ENCODE measurements at regions not wholly inside any gene's neighbourhood (a gene's known extent, or its start where the extent isn't known, plus 50 kb on each side); places are given as distances from the start of the nearest gene placed in this dataset.
"Not testable (repeated sequence)": the region's sequence is repeated elsewhere in the genome, so short reads cannot be mapped to it uniquely, and the experiment has no call there.

DNA sequence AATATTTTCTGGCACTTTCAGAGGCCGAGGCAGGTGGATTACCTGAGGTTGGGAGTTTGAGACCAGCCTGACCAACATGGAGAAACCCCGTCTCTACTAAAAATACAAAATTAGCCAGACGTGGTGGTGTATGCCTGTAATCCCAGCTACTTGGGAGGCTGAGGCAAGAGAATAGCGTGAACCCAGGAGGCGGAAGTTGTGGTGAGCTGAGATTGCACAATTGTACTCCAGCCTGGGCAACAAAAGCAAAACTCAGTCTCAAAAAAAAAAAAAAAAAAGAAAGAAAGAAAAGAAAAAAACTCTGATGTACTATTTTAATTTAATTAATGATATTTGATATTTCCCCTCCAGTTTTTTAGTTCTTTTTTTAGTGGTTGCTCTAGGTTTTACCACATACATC is 588.1 kb upstream of the GHITM start:
- not testable (repeated sequence) for TF ChIP-seq NRF1 (IDR thresholded peaks at IDR 0.05; ENCODE audit: low read depth, low read length); YY1 (IDR thresholded peaks at IDR 0.05; ENCODE audit: low read depth, low read length); E2F6 (IDR thresholded peaks at IDR 0.05); MAFK (IDR thresholded peaks at IDR 0.05; ENCODE audit: low read depth, low read length); TAF1 (IDR thresholded peaks at IDR 0.05; ENCODE audit: low read depth, low read length); EZH2 (IDR thresholded peaks at IDR 0.05; ENCODE audit: low read depth, low read length, severe bottlenecking); RAD21 (IDR thresholded peaks at IDR 0.05 in 1 of 2, conservative IDR thresholded peaks at IDR 0.05 in 1 of 2; ENCODE audit: low read depth in 2 of 2, low read length in 2 of 2); MAX (IDR thresholded peaks at IDR 0.05); BACH1 (IDR thresholded peaks at IDR 0.05; ENCODE audit: low read length); SP1 (IDR thresholded peaks at IDR 0.05; ENCODE audit: low read depth, low read length); SIX5 (IDR thresholded peaks at IDR 0.05; ENCODE audit: low read depth, low read length); GABPA (IDR thresholded peaks at IDR 0.05; ENCODE audit: borderline replicate concordance, insufficient read depth, low read length)
- TF ChIP-seq, protein P1, sequence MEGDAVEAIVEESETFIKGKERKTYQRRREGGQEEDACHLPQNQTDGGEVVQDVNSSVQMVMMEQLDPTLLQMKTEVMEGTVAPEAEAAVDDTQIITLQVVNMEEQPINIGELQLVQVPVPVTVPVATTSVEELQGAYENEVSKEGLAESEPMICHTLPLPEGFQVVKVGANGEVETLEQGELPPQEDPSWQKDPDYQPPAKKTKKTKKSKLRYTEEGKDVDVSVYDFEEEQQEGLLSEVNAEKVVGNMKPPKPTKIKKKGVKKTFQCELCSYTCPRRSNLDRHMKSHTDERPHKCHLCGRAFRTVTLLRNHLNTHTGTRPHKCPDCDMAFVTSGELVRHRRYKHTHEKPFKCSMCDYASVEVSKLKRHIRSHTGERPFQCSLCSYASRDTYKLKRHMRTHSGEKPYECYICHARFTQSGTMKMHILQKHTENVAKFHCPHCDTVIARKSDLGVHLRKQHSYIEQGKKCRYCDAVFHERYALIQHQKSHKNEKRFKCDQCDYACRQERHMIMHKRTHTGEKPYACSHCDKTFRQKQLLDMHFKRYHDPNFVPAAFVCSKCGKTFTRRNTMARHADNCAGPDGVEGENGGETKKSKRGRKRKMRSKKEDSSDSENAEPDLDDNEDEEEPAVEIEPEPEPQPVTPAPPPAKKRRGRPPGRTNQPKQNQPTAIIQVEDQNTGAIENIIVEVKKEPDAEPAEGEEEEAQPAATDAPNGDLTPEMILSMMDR (IDR thresholded peaks at IDR 0.05; ENCODE audit: control extremely low read depth in 1 of 3, insufficient read depth in 1 of 3, low read depth in 1 of 3, low read length in 3 of 3): not testable (repeated sequence)
